Ectodermal cell (in vitro differentiated cells): ENCODE measurements at regions not wholly inside any gene's neighbourhood (a gene's known extent, or its start where the extent isn't known, plus 50 kb on each side); places are given as distances from the start of the nearest gene placed in this dataset.

Experiments used
- H3K27ac ChIP-seq: 2 replicates; pipeline ENCODE4 v1.7.0; 2013; ENCODE audit warnings: mild to moderate bottlenecking, low read depth, low read length; ENCODE audit not compliant: insufficient read depth, poor library complexity, severe bottlenecking
- H3K27me3 ChIP-seq: 2 replicates; pipeline ENCODE4 v1.7.0; 2013; ENCODE audit warnings: mild to moderate bottlenecking, low read length; ENCODE audit not compliant: insufficient read depth, control insufficient read depth, poor library complexity, severe bottlenecking
- H3K36me3 ChIP-seq: one replicate; pipeline ENCODE4 v1.7.0; 2013; ENCODE audit warnings: low read length; ENCODE audit not compliant: control insufficient read depth, insufficient read depth
- H3K4me1 ChIP-seq: one replicate; pipeline ENCODE4 v1.7.0; 2013; ENCODE audit warnings: low read length; ENCODE audit not compliant: control insufficient read depth, insufficient read depth
- H3K4me3 ChIP-seq: 2 replicates; pipeline ENCODE4 v1.7.0; 2013; ENCODE audit warnings: low read depth, low read length, control low read depth; ENCODE audit not compliant: insufficient read depth
- H3K9me3 ChIP-seq: 2 replicates; pipeline ENCODE4 v1.7.0; 2013; ENCODE audit warnings: mild to moderate bottlenecking, low read length, moderate library complexity; ENCODE audit not compliant: control insufficient read depth
- WGBS, 2 experiments: methylation state at CpG; one replicate each; pipeline ENCODE4 v1.1.7; 2013; ENCODE audit warnings: missing lambda C conversion rate in 2 of 2; 5-methylcytosine and 5-hydroxymethylcytosine counted together

DNA sequence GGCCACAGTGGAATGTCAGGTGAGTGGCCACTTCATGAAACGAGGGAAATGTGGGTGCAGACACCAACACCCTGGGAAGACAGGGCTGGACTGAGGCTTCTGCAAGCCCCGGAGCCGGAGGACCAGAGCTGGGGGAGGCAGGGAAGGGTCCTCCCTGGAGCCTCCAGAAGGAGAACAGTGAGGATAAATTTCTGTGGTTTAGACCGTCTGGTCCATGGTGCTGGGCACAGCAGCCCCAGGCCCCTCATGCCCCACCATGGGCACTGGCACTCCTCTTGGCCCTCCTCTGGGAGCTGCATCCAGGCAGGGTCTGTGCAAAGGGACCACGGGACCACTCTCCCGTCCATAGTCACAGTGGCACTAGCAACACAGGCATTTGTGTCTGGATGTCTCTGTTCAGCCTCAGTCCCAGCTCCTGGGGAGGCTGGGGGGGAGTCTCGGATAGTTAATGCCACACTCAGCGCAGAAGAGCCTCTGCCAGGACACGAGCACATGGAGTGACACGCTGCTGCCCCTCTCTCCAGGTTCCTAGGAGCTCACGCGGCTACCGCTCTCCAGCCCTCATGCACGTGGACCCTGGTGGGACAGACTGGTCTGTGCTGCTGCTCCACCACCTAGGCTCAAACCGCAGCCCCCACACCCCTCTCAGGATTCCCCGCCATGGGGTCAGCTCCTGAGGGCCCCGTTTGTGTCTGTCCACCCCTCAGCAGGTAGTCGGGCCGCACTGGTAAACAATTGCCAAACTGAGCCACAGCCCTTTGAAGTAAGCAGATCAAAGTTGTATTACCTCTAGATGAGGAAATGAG, 305.9 kb upstream of the SALL3 start:
- Histone ChIP-seq H3K4me3 (no peak overlapping the region), H3K27ac (no peak overlapping the region), H3K9me3 (no peaks in the 10 kb centered on the region), H3K4me1 (no peaks in the 10 kb centered on the region), H3K27me3 (no peaks in the 10 kb centered on the region), H3K36me3 (no peaks in the 10 kb centered on the region)
- WGBS, 2 experiments, result 92 to 93% methylated on average over 19 of the region's 19 CpGs

DNA sequence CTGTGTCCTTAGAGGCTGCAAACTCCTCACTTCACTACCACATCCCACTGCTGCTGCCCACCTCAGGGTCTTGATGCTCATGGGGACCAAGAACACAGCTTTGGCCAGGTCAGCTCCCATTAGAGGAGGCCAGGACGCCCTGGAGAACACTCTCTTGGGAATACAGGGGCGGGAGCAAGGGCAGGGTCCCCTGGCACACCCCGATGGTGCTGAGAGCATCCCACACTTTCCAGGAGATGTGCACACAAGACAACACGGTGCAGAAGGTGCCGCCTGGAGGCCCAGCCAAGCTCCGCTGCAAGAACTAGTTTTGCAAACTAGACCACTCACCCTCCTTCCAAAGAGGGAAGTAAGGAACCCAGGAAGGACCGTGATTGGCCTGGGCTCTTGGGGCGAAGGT, 304.4 kb upstream of the SALL3 start:
- no peak overlapping the region for H3K27ac ChIP-seq
- no peak overlapping the region for H3K4me3 ChIP-seq
- H3K4me1 ChIP-seq, result no peaks in the 10 kb centered on the region
- WGBS, 2 experiments, result 92 to 96% methylated on average over 8 of the region's 8 CpGs
- H3K36me3 ChIP-seq, result no peaks in the 10 kb centered on the region
- H3K27me3 ChIP-seq, result no peaks in the 10 kb centered on the region
- H3K9me3 ChIP-seq, result no peaks in the 10 kb centered on the region

DNA sequence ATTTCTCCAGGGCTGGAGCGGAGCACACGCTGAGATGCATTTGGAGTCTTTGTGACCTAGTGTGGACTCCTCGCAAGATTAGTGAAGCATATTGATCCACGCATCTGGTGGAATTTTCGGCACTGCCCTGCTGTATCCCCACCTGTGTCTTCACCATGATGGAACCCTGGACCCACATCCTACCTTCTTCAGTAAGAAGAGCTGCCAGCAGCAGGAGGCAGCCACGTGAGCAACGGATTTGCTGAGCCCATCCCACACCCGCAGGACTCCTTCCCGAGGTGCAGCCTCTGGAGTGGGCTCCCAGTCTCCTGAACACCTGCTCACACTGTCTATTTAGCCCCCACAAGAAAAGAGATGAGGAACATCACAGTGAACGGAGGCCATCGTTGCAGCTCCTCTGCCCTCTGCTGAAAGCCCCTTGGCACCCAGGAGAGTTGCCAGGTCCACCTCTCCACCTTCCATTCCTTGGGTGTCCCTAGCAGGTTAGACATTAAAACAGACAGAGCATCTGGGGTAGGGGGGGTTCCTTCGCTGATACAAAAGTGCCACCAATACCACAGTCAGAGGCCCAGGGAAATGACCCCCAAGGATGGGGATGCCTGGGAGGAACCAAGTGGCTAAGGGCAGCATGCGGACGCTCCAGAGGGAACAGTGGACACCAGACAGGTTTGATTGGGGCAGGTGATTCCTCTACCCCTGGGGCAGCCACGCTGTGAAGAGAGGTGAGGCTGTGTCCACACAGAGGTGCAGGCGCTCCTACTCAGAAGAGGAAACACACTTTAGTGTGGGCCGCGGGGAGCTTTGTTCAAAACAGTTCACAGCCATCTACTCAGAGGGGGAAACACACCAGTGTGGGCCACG, 302.8 kb upstream of the SALL3 start:
- Histone ChIP-seq H3K36me3 (no peaks in the 10 kb centered on the region), H3K27ac (no peak overlapping the region), H3K4me3 (no peak overlapping the region), H3K9me3 (no peaks in the 10 kb centered on the region), H3K4me1 (no peaks in the 10 kb centered on the region), H3K27me3 (no peaks in the 10 kb centered on the region)
- WGBS, 2 experiments, result 94 to 95% methylated on average over 19 of the region's 19 CpGs

DNA sequence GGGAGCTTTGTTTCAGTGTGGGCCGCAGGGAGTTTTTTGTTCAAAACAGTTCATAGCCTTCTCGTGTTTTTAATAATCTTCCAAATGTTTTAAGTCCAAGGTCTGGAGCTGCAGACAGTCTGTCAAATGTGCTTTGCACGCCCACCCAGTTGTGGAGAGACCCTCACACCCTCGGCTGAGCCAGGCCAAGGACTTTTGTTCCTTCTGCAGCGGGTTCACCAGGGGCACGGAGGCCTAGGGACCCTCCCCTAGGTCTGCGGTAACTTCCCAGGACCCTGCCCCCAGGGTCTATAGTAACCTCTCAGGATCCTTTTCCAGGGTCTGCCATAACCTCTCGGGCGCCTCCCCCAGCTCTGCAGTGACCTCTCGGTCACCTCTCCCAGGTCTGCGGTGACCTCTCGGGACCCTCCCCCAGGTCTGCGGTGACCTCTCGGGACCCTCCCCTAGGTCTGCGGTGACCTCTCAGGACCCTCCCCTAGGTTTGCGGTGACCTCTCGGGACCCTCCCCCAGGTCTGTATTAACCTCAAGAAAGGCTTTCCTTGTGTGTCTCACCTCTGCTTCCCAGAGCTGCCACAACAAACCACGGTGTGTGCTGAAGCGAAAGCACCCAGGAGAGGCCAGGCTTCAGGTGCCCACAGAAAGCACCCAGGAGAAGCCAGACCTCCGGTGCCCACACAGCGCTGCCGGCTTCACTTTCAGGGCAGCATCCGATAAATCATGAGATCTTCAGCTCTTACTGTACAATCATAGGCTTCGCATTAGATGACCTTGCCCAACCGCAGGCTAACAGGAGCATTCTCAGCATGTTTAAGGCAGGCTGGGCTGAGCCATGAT, 301.9 kb upstream of the SALL3 start:
- WGBS, 2 experiments, result 92 to 93% methylated on average over 25 of the region's 25 CpGs
- Histone ChIP-seq H3K27ac (no peak overlapping the region), H3K4me1 (no peaks in the 10 kb centered on the region), H3K4me3 (no peak overlapping the region), H3K36me3 (no peaks in the 10 kb centered on the region), H3K9me3 (no peaks in the 10 kb centered on the region), H3K27me3 (no peaks in the 10 kb centered on the region)

DNA sequence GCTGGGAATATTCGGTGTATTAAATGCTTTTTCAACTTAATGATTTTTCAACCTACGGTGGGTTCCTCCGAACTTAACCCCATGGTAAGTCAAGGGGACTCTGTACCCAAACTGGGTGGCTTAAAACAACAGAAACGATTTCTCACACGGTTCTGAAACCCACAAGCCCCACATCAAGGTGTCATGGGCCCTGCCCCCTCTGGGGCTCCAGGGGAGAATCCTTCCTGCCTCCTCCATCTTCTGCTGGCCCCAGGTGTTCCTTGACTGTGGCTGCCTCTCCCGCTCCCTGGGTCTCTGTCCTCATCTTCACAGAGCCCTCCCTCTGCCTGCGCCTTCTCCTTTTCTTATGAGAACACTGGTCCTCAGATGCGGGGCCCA, 301.3 kb upstream of the SALL3 start:
- no peak overlapping the region for H3K27ac ChIP-seq
- no peaks in the 10 kb centered on the region for H3K9me3 ChIP-seq
- no peak overlapping the region for H3K4me3 ChIP-seq
- no peaks in the 10 kb centered on the region for H3K27me3 ChIP-seq
- H3K4me1 ChIP-seq, result no peaks in the 10 kb centered on the region
- 81 to 83% methylated on average over 7 to 8 of the region's 8 CpGs for WGBS, 2 experiments
- H3K36me3 ChIP-seq, result no peaks in the 10 kb centered on the region

DNA sequence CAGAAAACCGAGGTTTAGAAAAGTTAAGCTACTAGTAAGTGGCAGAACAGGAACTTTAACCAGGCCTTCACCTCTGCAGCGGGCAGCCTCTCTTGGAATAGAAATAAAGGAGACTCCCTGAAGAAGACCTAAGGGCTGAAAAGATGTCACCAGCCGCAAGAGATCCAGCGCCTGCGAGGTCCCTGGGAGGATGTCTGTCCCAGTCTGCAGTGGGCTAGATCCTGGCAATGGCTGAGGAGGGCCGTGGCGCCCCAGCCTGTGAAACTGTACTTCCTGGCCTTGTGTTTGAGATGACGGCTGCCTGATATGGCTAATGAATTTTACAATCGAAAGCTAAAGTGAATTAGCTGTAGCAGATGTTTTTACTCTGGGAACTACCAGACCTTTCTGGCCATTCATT, 300.6 kb upstream of the SALL3 start:
- Histone ChIP-seq H3K4me3 (no peak overlapping the region), H3K9me3 (no peaks in the 10 kb centered on the region), H3K4me1 (no peaks in the 10 kb centered on the region), H3K27me3 (no peaks in the 10 kb centered on the region), H3K27ac (no peak overlapping the region), H3K36me3 (no peaks in the 10 kb centered on the region)
- 93 to 94% methylated on average over 9 of the region's 9 CpGs for WGBS, 2 experiments

DNA sequence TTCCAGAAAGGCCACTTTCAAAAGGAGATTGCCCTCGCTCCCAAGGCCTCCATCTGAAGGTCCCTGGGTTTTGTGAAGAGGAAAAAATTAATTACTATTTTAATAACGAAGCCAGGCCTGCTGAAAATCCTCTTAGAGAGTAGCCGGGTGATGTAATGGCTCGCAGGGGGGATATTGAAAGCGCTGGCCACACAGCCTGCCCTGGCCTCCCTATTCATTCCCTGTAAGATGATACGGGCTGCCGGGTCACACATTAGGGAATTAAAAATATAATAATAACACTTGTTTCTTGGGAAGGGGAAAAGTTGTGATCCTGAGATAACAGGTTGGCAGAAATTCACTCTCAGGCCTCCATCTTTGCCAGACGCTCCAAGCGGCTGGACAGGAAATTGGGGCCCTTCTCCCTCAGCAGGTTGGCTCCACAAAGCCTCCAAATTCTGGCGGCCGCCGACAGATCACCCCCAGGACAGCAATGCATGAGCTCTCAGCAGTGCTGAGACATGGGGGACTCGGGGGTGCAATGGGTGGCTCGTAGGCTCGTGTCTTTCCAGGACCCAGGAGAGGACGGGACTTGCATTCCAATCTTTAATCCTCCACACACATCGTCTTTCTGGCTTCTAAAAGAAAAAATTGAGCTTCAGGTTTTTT, 299.9 kb upstream of the SALL3 start:
- Histone ChIP-seq H3K9me3 (no peaks in the 10 kb centered on the region), H3K27ac (no peak overlapping the region), H3K36me3 (no peaks in the 10 kb centered on the region), H3K4me1 (no peaks in the 10 kb centered on the region), H3K27me3 (no peaks in the 10 kb centered on the region), H3K4me3 (no peak overlapping the region)
- 81 to 86% methylated on average over 15 to 17 of the region's 17 CpGs for WGBS, 2 experiments

DNA sequence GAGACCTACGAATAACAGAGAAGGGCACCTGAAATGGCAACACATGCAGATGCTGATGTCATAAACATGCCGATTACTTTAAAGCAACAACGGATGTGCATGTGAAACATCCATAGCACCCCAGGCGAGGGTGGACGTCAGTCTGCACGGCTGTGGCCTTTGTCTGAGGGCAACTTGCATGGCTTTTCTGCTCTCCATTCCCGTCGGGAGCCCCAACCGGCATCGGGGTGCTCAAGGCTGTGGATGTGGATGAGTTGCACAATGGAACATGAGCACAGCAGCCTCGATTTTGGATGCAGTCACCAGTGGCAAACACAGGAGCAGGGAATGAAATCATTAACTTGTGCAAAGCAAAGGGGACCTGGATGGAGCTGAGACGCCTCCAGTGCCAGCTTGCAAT, 298.2 kb upstream of the SALL3 start:
- no peaks in the 10 kb centered on the region for H3K36me3 ChIP-seq
- H3K27me3 ChIP-seq, result no peaks in the 10 kb centered on the region
- H3K9me3 ChIP-seq, result no peaks in the 10 kb centered on the region
- 93 to 95% methylated on average over 12 of the region's 12 CpGs for WGBS, 2 experiments
- no peak overlapping the region for H3K4me3 ChIP-seq
- H3K4me1 ChIP-seq, result no peaks in the 10 kb centered on the region
- no peak overlapping the region for H3K27ac ChIP-seq

DNA sequence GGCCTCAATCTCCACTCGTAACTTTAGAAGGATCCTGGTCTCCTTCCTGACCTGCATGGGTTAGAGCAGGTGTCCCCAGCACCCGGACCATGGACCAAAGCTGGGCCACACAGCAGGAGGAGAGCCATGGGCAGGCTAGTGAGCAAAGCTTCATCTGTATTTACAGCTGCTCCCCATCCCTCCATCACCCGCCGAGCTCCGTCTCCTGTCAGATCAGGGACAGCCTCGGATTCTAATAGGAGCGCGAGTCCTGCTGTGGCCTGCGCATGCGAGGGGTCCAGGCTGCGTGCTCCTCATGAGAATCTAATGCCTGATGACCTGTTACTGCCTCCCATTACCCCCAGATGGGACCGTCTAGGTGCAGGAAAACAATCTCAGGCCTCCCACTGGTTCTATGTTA, 297.7 kb upstream of the SALL3 start:
- 93 to 96% methylated on average over 12 of the region's 12 CpGs for WGBS, 2 experiments
- Histone ChIP-seq H3K4me1 (no peaks in the 10 kb centered on the region), H3K9me3 (no peaks in the 10 kb centered on the region), H3K36me3 (no peaks in the 10 kb centered on the region), H3K4me3 (no peak overlapping the region), H3K27me3 (no peaks in the 10 kb centered on the region), H3K27ac (no peak overlapping the region)
